ENCODE measurements at regions not wholly inside any gene's neighbourhood (a gene's known extent, or its start where the extent isn't known, plus 50 kb on each side); places are given as distances from the start of the nearest gene placed in this dataset.

DNA sequence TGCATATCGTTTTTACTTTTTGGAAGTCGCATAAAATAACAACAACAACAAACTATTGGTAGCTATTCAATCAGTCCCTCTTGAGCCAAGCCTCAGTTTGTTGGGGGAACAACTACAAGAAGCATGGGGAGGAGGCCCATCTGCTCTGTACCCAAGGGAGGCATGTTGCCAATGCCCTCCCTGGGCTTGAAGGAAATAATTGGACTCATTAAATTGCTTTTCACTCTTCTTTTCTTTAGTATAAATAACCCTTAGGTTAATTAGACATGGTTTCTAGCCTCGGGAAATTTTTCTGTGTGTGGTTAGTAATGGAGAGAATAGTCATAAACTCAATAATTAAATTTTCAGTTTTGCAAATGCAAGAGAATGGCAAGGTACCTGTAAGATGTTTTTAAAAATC, 500.7 kb downstream of the TLE4 start:
- Mint-ChIP-seq H3K27ac (ENCODE audit: low read depth) (no peak overlapping the region), H3K27me3 (no peaks in the 10 kb centered on the region), H3K9me3 (no peaks in the 10 kb centered on the region), H3K4me3 (no peak overlapping the region), H3K4me1 (no peaks in the 10 kb centered on the region), H3K36me3 (ENCODE audit: insufficient read depth) (no peaks in the 10 kb centered on the region)
- ATAC-seq (replicated peaks; ENCODE audit: extremely low read depth, poor library complexity, severe bottlenecking) (no peak), DNase-seq (ENCODE audit: low spot score in 2 of 2) (no peak)

DNA sequence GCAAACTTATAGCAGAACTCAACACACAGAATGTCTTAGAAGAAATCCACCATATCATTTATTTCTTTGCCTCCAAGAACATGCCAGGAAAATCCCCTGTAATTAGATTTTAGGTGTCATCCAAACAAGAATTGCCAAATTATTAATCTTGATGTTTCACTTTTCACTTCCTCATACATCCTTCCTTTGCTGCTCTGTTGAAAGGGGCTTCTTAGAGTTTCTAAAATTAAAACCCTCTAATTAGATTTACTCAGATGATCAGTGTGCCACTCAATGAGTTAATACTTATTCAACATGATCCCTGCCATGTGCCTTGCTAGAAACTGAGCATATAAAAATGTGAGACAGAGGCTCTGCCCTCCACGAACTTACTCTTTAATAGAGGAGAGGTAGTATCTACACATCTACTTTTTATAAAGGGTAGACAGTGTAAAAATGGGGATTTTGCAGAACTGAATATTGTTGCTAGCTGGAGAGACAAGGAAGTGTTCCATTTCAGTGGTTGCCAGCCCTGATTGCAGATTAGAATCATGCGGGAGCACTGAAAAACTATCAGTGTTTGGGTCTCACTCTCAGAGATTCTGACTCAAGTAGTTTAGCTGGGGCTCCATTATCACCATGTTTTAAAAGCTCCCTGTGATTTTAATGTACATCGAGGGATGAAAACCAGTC, 498.4 kb downstream of the TLE4 start:
- no peaks in the 10 kb centered on the region for H3K4me1 Mint-ChIP-seq
- no peak overlapping the region for H3K27ac Mint-ChIP-seq (ENCODE audit: low read depth)
- H3K9me3 Mint-ChIP-seq: no peaks in the 10 kb centered on the region
- H3K4me3 Mint-ChIP-seq: no peak overlapping the region
- no peaks in the 10 kb centered on the region for H3K36me3 Mint-ChIP-seq (ENCODE audit: insufficient read depth)
- ATAC-seq (replicated peaks; ENCODE audit: extremely low read depth, poor library complexity, severe bottlenecking): no peak
- no peaks in the 10 kb centered on the region for H3K27me3 Mint-ChIP-seq
- no peak for DNase-seq (ENCODE audit: low spot score in 2 of 2)

DNA sequence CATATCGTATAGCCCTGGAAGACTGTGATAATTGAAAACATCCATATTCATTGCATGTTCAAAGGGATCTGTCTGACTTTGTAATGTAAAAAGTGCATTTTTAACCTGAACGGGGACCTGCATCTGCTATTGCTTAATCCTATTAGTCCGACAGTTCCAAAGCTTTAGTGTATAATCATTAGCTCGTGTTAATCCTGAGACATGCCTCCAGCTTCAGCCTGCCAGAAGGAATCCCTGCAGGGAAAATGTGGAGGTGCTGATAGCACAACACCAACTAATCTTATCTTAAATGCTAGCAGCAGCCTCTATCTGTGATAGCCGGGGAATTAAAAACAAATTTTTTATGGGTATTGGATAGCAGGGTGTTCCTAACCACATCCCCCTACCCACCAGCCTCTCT, 495.2 kb downstream of the TLE4 start:
- H3K36me3 Mint-ChIP-seq (ENCODE audit: insufficient read depth): no peaks in the 10 kb centered on the region
- ATAC-seq (replicated peaks; ENCODE audit: extremely low read depth, poor library complexity, severe bottlenecking): no peak
- no peaks in the 10 kb centered on the region for H3K9me3 Mint-ChIP-seq
- no peaks in the 10 kb centered on the region for H3K4me1 Mint-ChIP-seq
- DNase-seq (ENCODE audit: low spot score in 2 of 2): no peak
- peaks cover 7% of the 10 kb centered on the region for H3K27me3 Mint-ChIP-seq
- no peak overlapping the region for H3K27ac Mint-ChIP-seq (ENCODE audit: low read depth)
- H3K4me3 Mint-ChIP-seq: no peak overlapping the region

DNA sequence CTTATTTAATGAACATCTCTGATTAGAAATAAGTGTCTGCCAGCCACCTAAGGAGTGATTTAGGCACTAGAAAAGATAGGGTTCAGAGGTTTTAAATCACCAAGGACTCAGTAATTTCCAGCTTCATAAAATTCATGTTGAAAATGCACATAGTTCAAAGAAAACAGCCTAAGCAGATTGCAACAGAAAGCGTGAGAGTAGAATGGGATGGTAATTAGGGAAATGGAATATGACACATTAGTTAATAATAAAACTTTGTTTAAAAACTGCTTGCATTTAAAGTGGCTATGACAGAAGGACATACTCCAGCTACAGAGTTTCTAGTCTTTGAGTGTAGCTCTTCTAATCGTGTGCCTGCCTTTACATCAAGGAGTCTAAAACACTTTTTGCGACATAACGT, 490.8 kb downstream of the TLE4 start:
- H3K27me3 Mint-ChIP-seq: peaks cover 7% of the 10 kb centered on the region
- ATAC-seq (replicated peaks; ENCODE audit: extremely low read depth, poor library complexity, severe bottlenecking) (no peak), DNase-seq (ENCODE audit: low spot score in 2 of 2) (no peak)
- H3K4me3 Mint-ChIP-seq: no peak overlapping the region
- no peaks in the 10 kb centered on the region for H3K36me3 Mint-ChIP-seq (ENCODE audit: insufficient read depth)
- no peaks in the 10 kb centered on the region for H3K9me3 Mint-ChIP-seq
- no peaks in the 10 kb centered on the region for H3K4me1 Mint-ChIP-seq
- no peak overlapping the region for H3K27ac Mint-ChIP-seq (ENCODE audit: low read depth)

DNA sequence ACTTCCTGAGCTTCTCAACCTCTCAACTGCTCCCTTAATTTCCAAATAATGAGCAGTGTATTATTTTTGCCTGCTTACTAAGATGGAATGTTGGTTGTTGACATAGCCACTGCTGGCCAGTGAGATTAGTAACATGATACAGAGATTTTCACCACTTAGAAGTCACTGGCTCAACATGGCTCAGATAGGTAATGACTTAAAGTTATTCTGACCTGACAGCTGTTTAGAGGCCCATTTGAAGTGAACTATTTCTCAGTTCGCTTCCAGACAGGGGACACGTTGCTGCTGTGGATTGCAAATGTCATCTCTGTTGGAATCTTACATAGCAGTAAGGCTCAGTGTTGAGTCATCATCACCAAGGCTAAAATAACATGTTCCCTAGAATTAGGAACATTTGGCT, 490.2 kb downstream of the TLE4 start:
- ATAC-seq (replicated peaks; ENCODE audit: extremely low read depth, poor library complexity, severe bottlenecking) (no peak), DNase-seq (ENCODE audit: low spot score in 2 of 2) (no peak)
- H3K9me3 Mint-ChIP-seq: no peaks in the 10 kb centered on the region
- H3K4me3 Mint-ChIP-seq: no peak overlapping the region
- peaks cover 7% of the 10 kb centered on the region for H3K27me3 Mint-ChIP-seq
- H3K36me3 Mint-ChIP-seq (ENCODE audit: insufficient read depth): no peaks in the 10 kb centered on the region
- no peaks in the 10 kb centered on the region for H3K4me1 Mint-ChIP-seq
- no peak overlapping the region for H3K27ac Mint-ChIP-seq (ENCODE audit: low read depth)

DNA sequence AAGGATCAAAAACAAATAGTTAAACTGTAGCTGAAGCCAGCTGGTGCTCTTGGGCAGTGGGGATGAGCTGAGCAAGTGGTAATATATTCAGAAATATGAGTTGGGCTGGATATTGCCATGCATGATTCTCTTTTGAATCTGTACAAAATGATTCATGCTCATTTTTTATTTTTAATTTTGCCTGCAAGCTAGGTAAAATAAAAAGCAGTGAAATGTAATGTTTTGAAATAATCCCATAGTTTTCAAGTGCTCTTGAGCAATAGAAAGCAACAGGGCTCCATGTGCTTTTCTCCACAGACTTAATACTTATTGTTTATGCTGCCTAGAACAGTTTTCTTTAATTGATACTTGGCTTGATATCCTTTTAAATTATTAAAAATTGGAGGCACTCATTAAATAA, 489.3 kb downstream of the TLE4 start:
- Mint-ChIP-seq H3K27me3 (peaks cover 7% of the 10 kb centered on the region), H3K36me3 (ENCODE audit: insufficient read depth) (no peaks in the 10 kb centered on the region), H3K9me3 (no peaks in the 10 kb centered on the region), H3K27ac (ENCODE audit: low read depth) (no peak overlapping the region), H3K4me1 (no peaks in the 10 kb centered on the region), H3K4me3 (no peak overlapping the region)
- no peak for ATAC-seq (replicated peaks; ENCODE audit: extremely low read depth, poor library complexity, severe bottlenecking)
- DNase-seq (ENCODE audit: low spot score in 2 of 2): no peak

DNA sequence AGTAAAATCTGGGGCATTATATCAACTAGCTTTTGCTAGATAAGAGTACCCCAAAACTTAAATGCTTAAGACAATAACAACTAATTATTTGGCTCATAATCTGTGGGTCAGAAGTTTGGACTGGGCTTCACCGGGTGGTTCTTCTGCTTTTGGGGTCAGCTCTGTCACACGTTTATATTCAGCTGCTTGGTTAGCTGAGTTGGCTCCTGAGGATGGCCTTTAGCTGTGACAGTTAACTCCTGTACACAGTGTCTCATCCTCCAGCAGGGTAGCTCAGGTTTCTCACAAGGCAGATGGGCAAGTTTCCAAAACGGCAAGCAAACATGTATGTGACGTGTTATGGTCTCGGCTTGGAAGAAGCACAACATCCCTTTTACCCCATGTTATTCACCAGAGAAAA, 488.2 kb downstream of the TLE4 start:
- H3K36me3 Mint-ChIP-seq (ENCODE audit: insufficient read depth): no peaks in the 10 kb centered on the region
- H3K27me3 Mint-ChIP-seq: peaks cover 7% of the 10 kb centered on the region
- H3K4me1 Mint-ChIP-seq: no peaks in the 10 kb centered on the region
- H3K9me3 Mint-ChIP-seq: no peaks in the 10 kb centered on the region
- DNase-seq (ENCODE audit: low spot score in 2 of 2): no peak
- H3K27ac Mint-ChIP-seq (ENCODE audit: low read depth): no peak overlapping the region
- ATAC-seq (replicated peaks; ENCODE audit: extremely low read depth, poor library complexity, severe bottlenecking): no peak
- H3K4me3 Mint-ChIP-seq: no peak overlapping the region

DNA sequence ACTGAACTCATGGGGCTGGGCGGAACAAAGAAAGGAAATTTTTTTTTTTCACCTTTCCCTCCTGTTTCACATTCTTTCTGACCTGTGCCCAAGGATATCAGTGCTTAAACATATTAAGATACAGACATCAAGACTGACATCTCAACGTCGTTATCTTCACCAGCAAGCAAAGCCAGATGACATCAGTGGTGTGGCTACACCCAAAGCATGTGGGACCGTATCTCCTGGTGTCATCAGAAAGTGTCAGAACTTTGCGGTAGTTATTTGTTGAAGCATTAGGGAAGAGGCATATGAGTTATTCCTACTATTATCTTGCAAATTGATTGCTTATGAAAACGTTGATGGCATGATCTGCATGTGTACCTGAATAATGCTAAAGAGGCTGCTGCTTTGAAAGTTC, 487.4 kb downstream of the TLE4 start:
- Mint-ChIP-seq H3K27ac (ENCODE audit: low read depth) (no peak overlapping the region), H3K4me1 (no peaks in the 10 kb centered on the region), H3K27me3 (peaks cover 7% of the 10 kb centered on the region), H3K9me3 (no peaks in the 10 kb centered on the region), H3K36me3 (ENCODE audit: insufficient read depth) (no peaks in the 10 kb centered on the region), H3K4me3 (no peak overlapping the region)
- no peak for ATAC-seq (replicated peaks; ENCODE audit: extremely low read depth, poor library complexity, severe bottlenecking)
- DNase-seq (ENCODE audit: low spot score in 2 of 2): no peak

DNA sequence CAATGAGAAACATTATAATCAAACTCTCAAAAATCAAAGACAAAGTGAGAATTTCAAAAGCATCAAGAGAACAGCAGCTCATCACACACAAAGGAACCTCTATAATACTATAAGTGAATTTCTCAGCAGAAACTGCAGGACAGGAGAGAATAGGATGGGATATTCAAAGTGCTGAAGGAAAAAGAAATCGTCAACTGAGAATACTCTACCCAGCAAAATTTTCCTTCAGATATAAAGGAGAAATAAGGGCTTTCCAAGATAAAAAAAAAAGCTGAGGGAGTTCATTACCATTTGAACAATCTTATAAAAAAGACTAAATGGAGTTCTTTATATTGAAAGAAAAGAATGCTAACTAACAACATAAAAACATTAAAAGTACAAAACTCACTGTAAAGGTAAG, 481.1 kb downstream of the TLE4 start:
- DNase-seq (ENCODE audit: low spot score in 2 of 2) (no peak), ATAC-seq (replicated peaks; ENCODE audit: extremely low read depth, poor library complexity, severe bottlenecking) (no peak)
- H3K9me3 Mint-ChIP-seq: peaks cover 8% of the 10 kb centered on the region
- H3K4me1 Mint-ChIP-seq: no peaks in the 10 kb centered on the region
- H3K27ac Mint-ChIP-seq (ENCODE audit: low read depth): no peak overlapping the region
- H3K27me3 Mint-ChIP-seq: peaks cover 27% of the 10 kb centered on the region
- no peak overlapping the region for H3K4me3 Mint-ChIP-seq
- no peaks in the 10 kb centered on the region for H3K36me3 Mint-ChIP-seq (ENCODE audit: insufficient read depth)

DNA sequence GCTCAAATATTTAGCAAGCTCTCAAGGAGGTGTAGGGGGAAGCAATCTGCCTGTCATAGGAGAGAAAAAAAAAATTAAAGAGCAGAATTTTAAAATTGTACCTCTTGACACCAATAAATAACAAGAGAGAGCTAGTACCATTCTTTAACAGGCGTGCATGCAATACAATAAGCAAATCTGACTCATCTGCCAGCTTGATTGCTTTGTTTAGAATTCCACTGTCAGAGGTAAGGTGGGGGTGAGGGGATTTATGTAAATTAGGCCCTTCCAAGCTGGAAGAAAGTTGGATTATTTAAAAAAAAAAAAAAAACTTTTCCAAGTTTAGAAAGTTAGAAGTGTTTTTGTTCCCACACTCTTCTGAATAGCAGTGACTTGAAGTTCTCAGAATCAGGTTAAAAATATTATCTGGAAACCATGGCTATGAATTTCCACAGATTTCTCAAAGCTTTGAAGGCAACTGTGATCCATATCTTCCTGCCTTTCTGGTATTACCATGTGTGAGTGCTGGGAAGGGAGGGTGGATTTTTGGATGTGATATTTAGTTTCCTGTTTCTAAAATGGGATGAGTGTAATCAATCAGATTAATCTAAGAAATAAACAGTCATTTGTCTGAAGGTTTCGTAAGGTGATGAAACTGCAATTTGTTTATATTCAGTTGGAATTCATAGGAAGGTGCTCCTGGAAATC, 477.5 kb downstream of the TLE4 start:
- no peak for ATAC-seq (replicated peaks; ENCODE audit: extremely low read depth, poor library complexity, severe bottlenecking)
- DNase-seq (ENCODE audit: low spot score in 2 of 2): no peak
- no peaks in the 10 kb centered on the region for H3K36me3 Mint-ChIP-seq (ENCODE audit: insufficient read depth)
- H3K9me3 Mint-ChIP-seq: peaks cover 8% of the 10 kb centered on the region
- H3K27ac Mint-ChIP-seq (ENCODE audit: low read depth): no peak overlapping the region
- H3K27me3 Mint-ChIP-seq: peaks cover 52% of the 10 kb centered on the region
- H3K4me3 Mint-ChIP-seq: no peak overlapping the region
- no peaks in the 10 kb centered on the region for H3K4me1 Mint-ChIP-seq

DNA sequence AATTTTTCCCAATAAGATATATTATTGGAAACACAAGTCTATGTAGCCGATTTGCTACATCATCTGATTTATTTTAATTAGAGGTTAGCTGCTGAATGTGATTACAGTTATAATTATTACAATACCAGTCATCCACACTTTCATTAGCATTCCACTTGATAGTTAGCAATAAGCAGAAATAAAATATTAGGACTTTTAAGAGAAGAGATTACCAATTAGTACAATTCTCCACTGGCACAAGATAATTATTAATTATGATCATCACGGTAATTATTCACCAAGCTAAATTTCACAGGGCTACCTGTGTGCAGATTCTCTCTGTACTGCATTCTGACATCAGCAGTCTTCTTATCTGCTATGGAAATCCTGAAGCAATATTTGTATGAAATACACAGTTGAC, 474.7 kb downstream of the TLE4 start:
- Mint-ChIP-seq H3K9me3 (no peaks in the 10 kb centered on the region), H3K36me3 (ENCODE audit: insufficient read depth) (no peaks in the 10 kb centered on the region), H3K27me3 (peaks cover 36% of the 10 kb centered on the region), H3K4me1 (no peaks in the 10 kb centered on the region), H3K27ac (ENCODE audit: low read depth) (no peak overlapping the region), H3K4me3 (no peak overlapping the region)
- ATAC-seq (replicated peaks; ENCODE audit: extremely low read depth, poor library complexity, severe bottlenecking) (no peak), DNase-seq (ENCODE audit: low spot score in 2 of 2) (no peak)

DNA sequence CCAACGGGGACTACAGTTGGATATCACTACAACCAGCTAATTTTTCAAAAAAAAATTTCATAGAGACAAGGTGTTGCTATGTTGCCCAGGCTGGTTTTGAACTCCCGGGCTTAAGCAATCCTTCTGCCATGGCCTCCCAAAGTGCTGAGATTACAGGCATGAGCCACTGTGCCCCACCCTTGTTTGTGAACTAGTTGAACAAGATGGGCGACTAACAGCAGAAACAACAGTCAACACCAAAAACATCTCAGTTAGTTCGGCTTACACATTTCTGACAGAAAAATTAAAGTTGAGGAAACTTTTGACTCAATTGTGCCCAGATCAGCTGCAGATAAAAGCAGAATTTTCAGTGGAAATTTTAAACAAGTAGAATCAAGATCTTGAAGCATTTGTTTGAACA, 470.1 kb downstream of the TLE4 start:
- H3K36me3 Mint-ChIP-seq (ENCODE audit: insufficient read depth): no peaks in the 10 kb centered on the region
- H3K27ac Mint-ChIP-seq (ENCODE audit: low read depth): no peak overlapping the region
- H3K9me3 Mint-ChIP-seq: no peaks in the 10 kb centered on the region
- H3K4me3 Mint-ChIP-seq: no peak overlapping the region
- H3K4me1 Mint-ChIP-seq: no peaks in the 10 kb centered on the region
- ATAC-seq (replicated peaks; ENCODE audit: extremely low read depth, poor library complexity, severe bottlenecking): no peak
- no peak for DNase-seq (ENCODE audit: low spot score in 2 of 2)
- H3K27me3 Mint-ChIP-seq: peaks cover 31% of the 10 kb centered on the region

DNA sequence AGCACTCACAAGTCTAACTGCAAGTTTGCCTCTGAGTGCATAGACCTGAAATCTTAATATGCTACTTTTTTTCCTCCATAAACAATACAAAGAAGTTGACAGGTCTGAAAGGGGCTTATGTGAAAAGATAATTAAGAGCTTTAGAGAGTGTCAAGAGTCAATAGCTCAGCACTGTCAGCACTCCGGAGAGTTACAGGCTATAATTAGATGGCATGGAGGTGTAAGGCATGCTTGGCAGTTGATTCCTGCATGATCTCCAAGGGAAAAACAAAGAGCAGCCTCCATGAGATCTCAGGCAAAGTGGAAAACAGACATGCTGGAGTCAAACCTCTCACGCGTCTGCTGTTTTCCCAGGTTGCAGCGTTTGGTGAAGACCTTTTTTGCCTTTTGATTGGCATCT, 468.7 kb downstream of the TLE4 start:
- Mint-ChIP-seq H3K4me3 (no peak overlapping the region), H3K4me1 (no peaks in the 10 kb centered on the region), H3K27me3 (peaks cover 18% of the 10 kb centered on the region), H3K36me3 (ENCODE audit: insufficient read depth) (no peaks in the 10 kb centered on the region), H3K27ac (ENCODE audit: low read depth) (no peak overlapping the region), H3K9me3 (no peaks in the 10 kb centered on the region)
- ATAC-seq (replicated peaks; ENCODE audit: extremely low read depth, poor library complexity, severe bottlenecking) (no peak), DNase-seq (ENCODE audit: low spot score in 2 of 2) (no peak)

Measured in central memory CD8-positive, alpha-beta T cell (primary cell).